ENCODE measurements at regions not wholly inside any gene's neighbourhood (a gene's known extent, or its start where the extent isn't known, plus 50 kb on each side); places are given as distances from the start of the nearest gene placed in this dataset.

DNA sequence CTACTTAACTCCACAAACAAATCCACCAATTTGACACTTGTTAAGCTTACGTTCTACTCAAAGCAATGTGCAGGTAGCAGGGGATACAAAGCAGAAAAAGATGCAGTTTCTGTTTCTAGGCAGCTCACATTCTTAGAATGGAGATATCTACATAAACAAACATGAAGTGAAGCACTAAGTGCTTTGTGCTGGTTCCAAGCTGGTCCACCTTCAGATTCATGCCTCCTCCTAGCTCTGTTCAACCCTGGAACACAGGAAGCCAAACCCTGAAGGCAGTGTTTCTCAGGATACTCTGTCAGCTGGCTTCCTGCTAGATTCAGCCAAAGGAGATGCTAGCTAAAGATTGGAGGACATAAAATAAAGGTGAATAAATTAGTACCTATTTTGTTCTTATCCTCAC is 55.3 kb upstream of the NOL4 start:
- Histone ChIP-seq H3K4me3 (ENCODE audit: low read length in 2 of 2) (no peak overlapping the region), H3K27ac (ENCODE audit: low read length) (no peak overlapping the region), H3K9ac (ENCODE audit: low read length in 2 of 2) (no peak overlapping the region), H3K27me3 (ENCODE audit: control insufficient read depth in 1 of 2, insufficient read depth in 2 of 2, low read length in 2 of 2) (no peaks in the 10 kb centered on the region), H3K36me3 (ENCODE audit: control insufficient read depth in 2 of 2, insufficient read depth in 2 of 2, low read length in 2 of 2) (no peaks in the 10 kb centered on the region), H3K9me3 (ENCODE audit: control insufficient read depth in 2 of 2, low read length in 2 of 2) (no peaks in the 10 kb centered on the region), H3K4me1 (ENCODE audit: control insufficient read depth, insufficient read depth, low read length) (no peaks in the 10 kb centered on the region)

DNA sequence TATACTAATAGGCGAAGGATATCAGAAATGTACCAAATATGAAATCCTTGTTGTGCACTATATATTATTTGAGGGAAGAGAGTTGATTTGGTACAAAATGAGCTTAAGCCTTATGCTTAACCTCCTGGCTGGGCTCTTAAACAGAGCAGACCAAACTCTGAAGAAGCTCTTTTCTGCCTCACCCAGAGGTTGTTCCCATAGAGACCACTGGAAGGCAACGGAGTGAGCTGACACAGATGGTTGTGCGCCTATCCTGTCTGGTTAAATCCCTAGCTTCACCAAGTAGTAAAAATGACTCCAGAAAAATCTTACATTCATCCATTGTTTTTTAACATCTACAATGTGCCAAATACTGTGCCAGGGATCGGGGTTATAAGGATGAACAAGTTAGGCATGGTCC is 55.9 kb upstream of the NOL4 start:
- no peak overlapping the region for H3K4me3 ChIP-seq (ENCODE audit: low read length in 2 of 2)
- no peaks in the 10 kb centered on the region for H3K27me3 ChIP-seq (ENCODE audit: control insufficient read depth in 1 of 2, insufficient read depth in 2 of 2, low read length in 2 of 2)
- no peaks in the 10 kb centered on the region for H3K9me3 ChIP-seq (ENCODE audit: control insufficient read depth in 2 of 2, low read length in 2 of 2)
- no peak overlapping the region for H3K27ac ChIP-seq (ENCODE audit: low read length)
- no peaks in the 10 kb centered on the region for H3K4me1 ChIP-seq (ENCODE audit: control insufficient read depth, insufficient read depth, low read length)
- no peaks in the 10 kb centered on the region for H3K36me3 ChIP-seq (ENCODE audit: control insufficient read depth in 2 of 2, insufficient read depth in 2 of 2, low read length in 2 of 2)
- H3K9ac ChIP-seq (ENCODE audit: low read length in 2 of 2): no peak overlapping the region

DNA sequence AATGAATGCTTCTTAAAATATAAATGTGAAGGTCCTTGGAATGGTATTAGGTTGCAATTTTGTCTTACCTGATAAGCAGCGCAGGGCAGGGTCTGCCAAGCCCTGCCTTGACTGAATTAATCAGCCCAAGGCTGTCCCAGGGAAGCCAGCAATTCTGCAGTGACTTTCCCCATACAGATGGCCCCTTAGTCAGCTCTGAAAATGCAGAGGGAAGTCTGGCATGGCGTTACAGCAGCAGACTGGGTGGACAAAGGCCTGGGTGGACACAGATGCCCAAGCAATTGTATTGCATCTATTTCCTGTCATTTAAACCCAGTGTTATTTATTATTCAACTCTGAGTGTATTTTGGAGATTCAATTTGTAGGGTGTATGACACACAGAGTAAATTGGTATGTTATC is 56.6 kb upstream of the NOL4 start:
- Histone ChIP-seq H3K9me3 (ENCODE audit: control insufficient read depth in 2 of 2, low read length in 2 of 2) (no peaks in the 10 kb centered on the region), H3K27ac (ENCODE audit: low read length) (no peak overlapping the region), H3K36me3 (ENCODE audit: control insufficient read depth in 2 of 2, insufficient read depth in 2 of 2, low read length in 2 of 2) (no peaks in the 10 kb centered on the region), H3K4me3 (ENCODE audit: low read length in 2 of 2) (no peak overlapping the region), H3K4me1 (ENCODE audit: control insufficient read depth, insufficient read depth, low read length) (no peaks in the 10 kb centered on the region), H3K9ac (ENCODE audit: low read length in 2 of 2) (no peak overlapping the region), H3K27me3 (ENCODE audit: control insufficient read depth in 1 of 2, insufficient read depth in 2 of 2, low read length in 2 of 2) (no peaks in the 10 kb centered on the region)

GRCh38 chr18:34281722-34282121 is 57.0 kb upstream of the NOL4 start:
- Histone ChIP-seq H3K27me3 (ENCODE audit: control insufficient read depth in 1 of 2, insufficient read depth in 2 of 2, low read length in 2 of 2) (no peaks in the 10 kb centered on the region), H3K9me3 (ENCODE audit: control insufficient read depth in 2 of 2, low read length in 2 of 2) (no peaks in the 10 kb centered on the region), H3K27ac (ENCODE audit: low read length) (no peak overlapping the region), H3K4me1 (ENCODE audit: control insufficient read depth, insufficient read depth, low read length) (no peaks in the 10 kb centered on the region), H3K9ac (ENCODE audit: low read length in 2 of 2) (no peak overlapping the region), H3K4me3 (ENCODE audit: low read length in 2 of 2) (no peak overlapping the region), H3K36me3 (ENCODE audit: control insufficient read depth in 2 of 2, insufficient read depth in 2 of 2, low read length in 2 of 2) (no peaks in the 10 kb centered on the region)

DNA sequence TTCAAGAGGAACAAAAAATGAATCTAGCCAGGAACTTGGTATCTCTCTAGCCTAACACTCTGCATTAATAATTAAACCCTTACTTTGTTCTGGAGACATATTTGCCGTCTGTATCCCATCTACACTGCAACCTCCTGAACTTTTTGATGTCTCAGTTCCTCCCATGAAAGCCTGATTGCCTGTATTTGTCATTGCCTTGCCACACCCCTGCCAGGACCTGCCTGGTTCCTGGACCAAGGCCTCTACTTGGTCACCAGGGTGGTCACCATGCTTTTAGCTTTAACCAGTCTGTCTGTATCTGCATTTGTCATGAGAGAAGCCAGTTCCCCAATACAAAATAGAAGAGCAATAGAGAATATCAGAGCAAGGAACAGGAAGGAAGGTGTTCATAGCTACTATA is 58.8 kb upstream of the NOL4 start:
- no peak overlapping the region for H3K4me3 ChIP-seq (ENCODE audit: low read length in 2 of 2)
- H3K9ac ChIP-seq (ENCODE audit: low read length in 2 of 2): no peak overlapping the region
- H3K36me3 ChIP-seq (ENCODE audit: control insufficient read depth in 2 of 2, insufficient read depth in 2 of 2, low read length in 2 of 2): no peaks in the 10 kb centered on the region

GRCh38 chr18:34287825-34288224 is 63.1 kb upstream of the NOL4 start:
- H3K36me3 ChIP-seq (ENCODE audit: control insufficient read depth in 2 of 2, insufficient read depth in 2 of 2, low read length in 2 of 2): no peaks in the 10 kb centered on the region
- no peaks in the 10 kb centered on the region for H3K4me1 ChIP-seq (ENCODE audit: control insufficient read depth, insufficient read depth, low read length)
- no peak overlapping the region for H3K27ac ChIP-seq (ENCODE audit: low read length)
- no peak overlapping the region for H3K4me3 ChIP-seq (ENCODE audit: low read length in 2 of 2)
- H3K9ac ChIP-seq (ENCODE audit: low read length in 2 of 2): no peak overlapping the region
- H3K9me3 ChIP-seq (ENCODE audit: control insufficient read depth in 2 of 2, low read length in 2 of 2): no peaks in the 10 kb centered on the region
- no peaks in the 10 kb centered on the region for H3K27me3 ChIP-seq (ENCODE audit: control insufficient read depth in 1 of 2, insufficient read depth in 2 of 2, low read length in 2 of 2)

More for the DNA sequence above, 58.8 kb upstream of the NOL4 start:
- Histone ChIP-seq H3K4me1 (ENCODE audit: control insufficient read depth, insufficient read depth, low read length) (no peaks in the 10 kb centered on the region), H3K27ac (ENCODE audit: low read length) (no peak overlapping the region), H3K9me3 (ENCODE audit: control insufficient read depth in 2 of 2, low read length in 2 of 2) (no peaks in the 10 kb centered on the region), H3K27me3 (ENCODE audit: control insufficient read depth in 1 of 2, insufficient read depth in 2 of 2, low read length in 2 of 2) (no peaks in the 10 kb centered on the region)

DNA sequence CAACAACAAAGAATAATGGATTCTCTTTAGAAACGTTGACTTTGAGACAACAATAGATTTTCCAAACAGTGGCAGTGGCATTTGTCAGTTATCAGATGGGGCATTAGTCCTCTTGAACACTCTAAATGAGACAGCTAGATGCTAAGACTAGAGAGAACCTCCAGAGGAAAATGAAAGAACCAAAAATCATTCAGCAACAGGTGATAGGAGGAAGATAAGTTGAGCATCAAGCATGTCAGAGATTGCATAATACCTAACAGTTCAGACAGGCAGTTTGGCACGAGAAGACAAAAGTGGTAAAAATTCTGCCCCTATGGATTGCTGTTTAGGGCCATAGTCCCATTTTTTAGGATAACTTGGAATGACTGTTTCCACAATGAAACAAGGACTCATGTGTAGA is 67.9 kb upstream of the NOL4 start:
- Histone ChIP-seq H3K4me1 (ENCODE audit: control insufficient read depth, insufficient read depth, low read length) (no peaks in the 10 kb centered on the region), H3K36me3 (ENCODE audit: control insufficient read depth in 2 of 2, insufficient read depth in 2 of 2, low read length in 2 of 2) (no peaks in the 10 kb centered on the region), H3K27ac (ENCODE audit: low read length) (no peak overlapping the region), H3K9ac (ENCODE audit: low read length in 2 of 2) (no peak overlapping the region), H3K4me3 (ENCODE audit: low read length in 2 of 2) (no peak overlapping the region), H3K27me3 (ENCODE audit: control insufficient read depth in 1 of 2, insufficient read depth in 2 of 2, low read length in 2 of 2) (no peaks in the 10 kb centered on the region), H3K9me3 (ENCODE audit: control insufficient read depth in 2 of 2, low read length in 2 of 2) (no peaks in the 10 kb centered on the region)

DNA sequence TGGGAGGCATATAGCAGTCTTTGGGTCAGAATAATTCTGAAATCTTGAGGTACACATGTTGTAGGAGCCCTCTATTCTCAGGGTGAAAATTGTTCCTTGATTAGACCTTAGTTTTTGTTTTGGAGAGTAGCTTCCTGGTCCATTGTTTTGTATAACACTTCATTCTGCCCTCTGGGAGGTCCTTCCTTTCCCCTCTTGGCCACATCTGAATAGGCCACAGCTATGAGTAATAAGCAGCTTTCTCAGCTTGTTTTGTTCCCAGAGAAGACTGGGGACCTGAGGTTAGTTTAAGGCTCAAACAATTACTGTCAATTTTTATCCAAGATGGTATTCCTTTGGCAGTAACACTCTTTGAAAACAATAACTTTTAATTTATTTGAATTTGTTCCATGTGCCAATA is 72.6 kb upstream of the NOL4 start:
- Histone ChIP-seq H3K27me3 (ENCODE audit: control insufficient read depth in 1 of 2, insufficient read depth in 2 of 2, low read length in 2 of 2) (no peaks in the 10 kb centered on the region), H3K4me1 (ENCODE audit: control insufficient read depth, insufficient read depth, low read length) (no peaks in the 10 kb centered on the region), H3K4me3 (ENCODE audit: low read length in 2 of 2) (no peak overlapping the region), H3K27ac (ENCODE audit: low read length) (no peak overlapping the region), H3K9me3 (ENCODE audit: control insufficient read depth in 2 of 2, low read length in 2 of 2) (no peaks in the 10 kb centered on the region), H3K9ac (ENCODE audit: low read length in 2 of 2) (no peak overlapping the region), H3K36me3 (ENCODE audit: control insufficient read depth in 2 of 2, insufficient read depth in 2 of 2, low read length in 2 of 2) (no peaks in the 10 kb centered on the region)

DNA sequence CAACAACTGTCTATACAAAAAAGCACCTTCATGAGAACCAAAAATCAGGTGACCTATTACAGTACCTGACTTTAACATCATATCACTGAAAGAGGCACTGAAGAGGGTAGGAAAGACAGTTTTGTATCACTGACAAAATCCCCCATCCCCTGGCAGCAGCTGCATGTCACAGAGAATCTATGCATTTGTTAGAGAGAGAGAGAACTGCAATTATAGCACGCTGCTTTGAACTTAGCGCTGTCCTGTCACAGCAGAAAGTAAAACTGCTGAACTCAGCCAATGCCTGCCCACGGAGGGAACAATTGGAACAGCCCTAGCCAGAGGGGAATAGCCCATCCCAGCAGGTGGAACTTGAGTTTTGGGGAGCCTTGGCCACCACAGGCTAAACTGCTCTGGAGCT is 75.1 kb upstream of the NOL4 start:
- H3K4me1 ChIP-seq (ENCODE audit: control insufficient read depth, insufficient read depth, low read length): no peaks in the 10 kb centered on the region
- no peaks in the 10 kb centered on the region for H3K27me3 ChIP-seq (ENCODE audit: control insufficient read depth in 1 of 2, insufficient read depth in 2 of 2, low read length in 2 of 2)
- peaks cover 0 to 2% of the 10 kb centered on the region in 2 donors for H3K9me3 ChIP-seq (ENCODE audit: control insufficient read depth in 2 of 2, low read length in 2 of 2)
- H3K27ac ChIP-seq (ENCODE audit: low read length): no peak overlapping the region
- no peak overlapping the region for H3K4me3 ChIP-seq (ENCODE audit: low read length in 2 of 2)
- no peaks in the 10 kb centered on the region for H3K36me3 ChIP-seq (ENCODE audit: control insufficient read depth in 2 of 2, insufficient read depth in 2 of 2, low read length in 2 of 2)
- H3K9ac ChIP-seq (ENCODE audit: low read length in 2 of 2): no peak overlapping the region

- Histone ChIP-seq H3K4me1 (ENCODE audit: control insufficient read depth, insufficient read depth, low read length) (no peaks in the 10 kb centered on the region), H3K27ac (ENCODE audit: low read length) (no peak overlapping the region), H3K9me3 (ENCODE audit: control insufficient read depth in 2 of 2, low read length in 2 of 2) (no peaks in the 10 kb centered on the region), H3K4me3 (ENCODE audit: low read length in 2 of 2) (no peak overlapping the region), H3K27me3 (ENCODE audit: control insufficient read depth in 1 of 2, insufficient read depth in 2 of 2, low read length in 2 of 2) (no peaks in the 10 kb centered on the region), H3K9ac (ENCODE audit: low read length in 2 of 2) (no peak overlapping the region), H3K36me3 (ENCODE audit: control insufficient read depth in 2 of 2, insufficient read depth in 2 of 2, low read length in 2 of 2) (no peaks in the 10 kb centered on the region)
Observed at GRCh38 chr18:34311468-34311867, 86.8 kb upstream of the NOL4 start.

DNA sequence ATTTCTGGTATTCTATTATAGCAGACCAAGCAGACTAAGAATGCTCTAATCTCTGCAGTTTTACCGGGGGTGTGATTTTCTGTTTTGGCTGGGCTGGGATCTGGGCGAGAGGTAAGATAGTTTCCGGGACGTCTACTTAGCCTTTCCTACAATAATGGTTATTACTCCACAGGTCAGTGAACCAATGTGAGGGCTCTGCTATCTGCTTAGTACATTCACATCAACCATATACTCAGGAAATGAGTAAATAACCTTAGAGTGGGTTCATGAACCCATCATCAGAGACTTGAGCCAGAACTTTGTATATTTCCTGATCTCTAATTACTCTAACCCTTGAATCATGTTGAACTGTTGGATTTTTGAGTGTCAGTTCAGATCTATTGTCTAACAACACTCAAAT is 90.1 kb upstream of the NOL4 start:
- H3K4me3 ChIP-seq (ENCODE audit: low read length in 2 of 2): no peak overlapping the region
- no peaks in the 10 kb centered on the region for H3K4me1 ChIP-seq (ENCODE audit: control insufficient read depth, insufficient read depth, low read length)
- no peak overlapping the region for H3K9ac ChIP-seq (ENCODE audit: low read length in 2 of 2)
- no peaks in the 10 kb centered on the region for H3K9me3 ChIP-seq (ENCODE audit: control insufficient read depth in 2 of 2, low read length in 2 of 2)
- no peak overlapping the region for H3K27ac ChIP-seq (ENCODE audit: low read length)
- H3K27me3 ChIP-seq (ENCODE audit: control insufficient read depth in 1 of 2, insufficient read depth in 2 of 2, low read length in 2 of 2): no peaks in the 10 kb centered on the region
- H3K36me3 ChIP-seq (ENCODE audit: control insufficient read depth in 2 of 2, insufficient read depth in 2 of 2, low read length in 2 of 2): no peaks in the 10 kb centered on the region
